GM19463 (cell line): ENCODE measurements at regions not wholly inside any gene's neighbourhood (a gene's known extent, or its start where the extent isn't known, plus 50 kb on each side); places are given as distances from the start of the nearest gene placed in this dataset.
"Not testable (repeated sequence)": the region's sequence is repeated elsewhere in the genome, so short reads cannot be mapped to it uniquely, and the experiment has no call there.

Experiments
- ATAC-seq: cut with Tn5 transposase; IDR thresholded peaks from one replicate; pipeline ENCODE4 v1.9.1; 2021; ENCODE audit warnings: mild to moderate bottlenecking, moderate library complexity; ENCODE audit not compliant: unreplicated experiment

DNA sequence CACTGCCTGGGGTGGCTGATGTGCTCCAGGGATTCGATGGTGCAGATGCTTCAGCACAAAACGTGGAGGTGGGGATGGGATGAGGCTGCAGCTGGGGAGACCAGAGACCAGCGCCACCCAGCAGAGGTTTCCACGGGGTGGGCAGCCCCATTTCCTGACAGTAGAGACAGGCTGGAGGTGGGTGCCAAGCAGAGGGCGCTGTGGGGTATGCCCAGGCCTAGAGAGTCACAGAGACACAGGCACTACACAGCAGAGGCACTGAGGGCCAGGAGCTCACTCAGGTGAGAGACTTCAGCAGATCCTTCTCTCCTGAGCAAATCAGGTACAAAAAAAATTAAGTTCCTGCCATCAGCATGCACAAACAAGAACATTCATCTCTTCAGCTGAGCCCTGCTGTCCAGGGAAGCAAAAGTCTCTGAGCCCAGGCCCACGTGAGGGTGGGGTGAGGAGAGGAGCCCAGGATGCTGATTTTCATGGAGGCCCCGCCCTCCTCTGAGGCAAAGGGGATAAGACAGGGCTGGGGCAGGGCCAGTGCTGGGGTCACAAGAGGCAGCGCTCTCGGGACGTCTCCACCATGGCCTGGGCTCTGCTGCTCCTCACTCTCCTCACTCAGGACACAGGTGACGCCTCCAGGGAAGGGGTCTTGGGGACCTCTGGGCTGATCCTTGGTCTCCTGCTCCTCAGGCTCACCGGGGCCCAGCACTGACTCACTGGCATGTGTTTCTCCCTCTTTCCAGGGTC, 53.1 kb downstream of the GGTLC2 start:
- no peak for ATAC-seq

- no peak for ATAC-seq
Observed at GRCh38 chr22:22698263-22698750, 53.9 kb downstream of the GGTLC2 start.

DNA sequence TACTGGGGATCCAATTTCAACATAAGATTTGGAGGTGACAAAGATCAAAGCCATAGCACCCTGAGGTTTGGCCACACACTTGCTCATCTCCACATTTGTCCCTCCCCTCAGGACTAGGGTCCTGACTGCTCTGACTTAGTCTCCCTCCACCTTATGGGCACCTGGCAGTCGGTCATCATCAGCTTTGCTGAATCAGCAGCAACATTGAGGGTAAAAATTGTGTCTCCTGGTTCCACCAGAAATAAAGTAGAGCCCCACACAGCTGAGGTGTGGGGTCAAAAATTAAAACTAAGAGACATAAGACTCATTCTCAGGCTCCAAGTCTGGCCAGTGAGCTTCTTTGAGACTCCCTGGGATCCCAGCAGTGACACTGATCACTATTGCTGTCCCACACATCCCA, 56.2 kb downstream of the GGTLC2 start:
- ATAC-seq: no peak

GRCh38 chr22:22701557-22701956, 57.1 kb downstream of the GGTLC2 start:
- ATAC-seq: not testable (repeated sequence)

DNA sequence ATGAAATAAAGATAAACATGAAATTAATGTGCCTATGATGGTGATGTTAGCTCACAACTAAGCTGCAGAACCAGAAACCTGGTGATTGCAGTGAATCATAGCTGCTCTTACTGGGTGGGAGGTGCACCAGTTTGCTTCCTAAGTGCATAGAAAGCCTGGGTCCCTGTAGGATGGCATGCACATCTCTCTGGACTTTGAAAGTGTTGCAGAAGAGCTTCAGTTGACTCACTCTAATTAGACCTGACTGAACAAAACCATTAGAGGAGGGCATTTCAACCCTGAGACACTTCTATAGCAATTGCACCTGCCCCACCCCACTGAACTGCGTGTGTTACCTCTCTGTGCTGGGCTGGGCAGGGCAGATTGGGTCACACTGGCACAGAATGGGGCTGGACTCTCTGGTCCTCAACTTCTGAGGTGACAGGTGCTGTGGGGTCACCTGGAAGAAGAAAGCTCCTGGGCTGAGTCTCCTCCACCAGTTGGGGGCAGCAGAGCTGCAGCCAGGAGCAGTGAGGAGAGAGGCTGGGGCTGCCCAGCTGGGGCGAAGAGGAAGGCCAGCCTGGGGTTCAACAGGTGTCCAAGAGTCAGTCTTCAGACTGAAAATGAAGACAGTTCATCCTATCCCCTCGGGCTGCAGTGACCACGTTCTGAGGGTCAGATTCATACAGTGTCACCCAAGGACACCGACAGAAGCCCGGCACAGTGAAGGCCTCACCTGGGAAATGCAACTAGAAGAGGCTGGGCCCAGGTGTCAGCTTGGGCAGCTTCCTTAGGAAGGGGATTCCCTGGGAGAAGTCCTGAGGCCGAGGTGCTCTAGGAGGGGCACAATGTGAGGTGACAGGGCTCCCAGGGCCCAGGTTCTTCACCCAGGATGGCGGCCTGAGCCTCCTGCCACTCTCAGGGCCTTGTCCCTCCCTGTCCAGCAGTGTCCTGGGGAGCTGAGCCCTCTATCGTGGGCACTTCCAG, 58.1 kb downstream of the GGTLC2 start:
- no peak for ATAC-seq

DNA sequence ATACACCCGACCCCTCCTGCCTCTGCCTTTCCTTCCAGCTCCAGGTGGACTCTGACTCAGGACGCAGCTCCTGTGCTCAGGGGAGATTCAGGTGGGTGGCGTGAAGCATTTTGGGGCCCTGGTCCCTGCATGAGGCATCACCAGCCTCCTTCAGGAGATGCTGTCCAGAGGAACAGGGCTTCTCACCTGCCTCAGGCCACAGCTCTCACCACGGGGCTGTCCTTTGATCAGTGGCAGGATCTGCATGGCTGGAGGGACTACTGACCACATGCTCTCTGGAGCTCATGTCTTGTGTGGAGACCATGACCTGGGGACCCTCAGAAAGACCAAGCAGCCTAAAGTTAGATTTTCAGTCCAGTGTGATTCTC, 58.8 kb downstream of the GGTLC2 start:
- no peak for ATAC-seq

DNA sequence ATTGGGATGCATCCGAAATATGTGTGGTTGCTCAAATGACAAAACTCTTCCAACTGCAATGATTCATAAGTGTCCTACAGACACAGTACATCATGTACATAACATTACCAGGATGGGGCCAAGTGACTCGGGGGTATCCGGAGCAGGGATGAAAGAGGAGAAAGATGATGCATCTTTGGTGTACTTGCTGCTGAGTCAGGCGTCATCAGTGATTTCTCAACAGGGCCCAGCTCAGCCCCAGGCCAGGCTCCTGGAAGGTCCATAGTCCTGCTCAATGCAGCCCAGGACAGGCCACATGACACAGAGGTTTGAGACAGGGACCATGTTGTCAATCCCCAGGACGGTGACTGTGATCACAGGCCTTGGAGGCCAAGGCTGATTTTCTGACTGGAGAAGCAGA, 59.3 kb downstream of the GGTLC2 start:
- ATAC-seq: no peak

- no peak for ATAC-seq
Observed at GRCh38 chr22:22704156-22704946, 59.9 kb downstream of the GGTLC2 start.

- no peak for ATAC-seq
Observed at GRCh38 chr22:22705328-22706100, 61.1 kb downstream of the GGTLC2 start.

- ATAC-seq: no peak
Observed at GRCh38 chr22:22706253-22706915, 62.0 kb downstream of the GGTLC2 start.

- no peak for ATAC-seq
Observed at GRCh38 chr22:22709719-22710445, 65.5 kb downstream of the GGTLC2 start.

DNA sequence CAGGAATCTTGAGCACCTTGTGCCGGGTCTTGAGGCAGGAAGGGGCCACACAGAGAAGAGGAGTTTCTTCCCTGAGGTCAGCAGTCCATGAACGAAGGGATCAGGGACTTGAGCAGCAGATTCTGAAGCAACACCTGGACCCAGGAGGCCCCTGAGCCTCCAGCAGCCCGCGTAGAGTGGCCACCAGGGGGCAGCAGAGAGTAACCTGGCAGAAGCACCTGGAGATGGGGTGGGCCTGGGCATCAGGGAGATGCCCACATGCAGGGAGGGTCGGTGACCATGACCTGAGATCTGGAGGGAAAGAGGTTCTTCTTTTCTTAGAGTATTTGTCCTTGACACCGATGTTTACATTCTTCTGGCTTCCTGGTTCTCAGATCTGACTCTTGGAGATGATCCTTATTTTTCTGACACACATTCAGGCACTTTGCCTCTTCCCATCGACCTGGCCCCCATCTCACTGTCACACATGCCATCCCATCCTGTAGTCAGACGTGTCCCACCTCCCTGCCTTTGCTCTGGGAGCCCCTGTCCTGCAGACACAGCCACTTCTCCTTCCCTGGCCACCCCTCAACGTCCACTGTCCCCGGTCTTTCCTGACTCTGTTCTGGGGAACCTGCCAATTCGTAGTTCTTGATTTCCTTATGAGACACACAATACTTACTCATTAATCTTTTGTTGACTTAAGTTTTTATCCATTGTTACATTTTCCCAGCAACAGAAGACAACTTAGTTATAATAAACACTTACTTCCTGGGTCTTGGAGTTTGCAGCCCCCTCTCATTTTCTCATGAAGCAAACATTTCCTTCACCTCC, 66.5 kb downstream of the GGTLC2 start:
- no peak for ATAC-seq

- ATAC-seq: no peak
Observed at GRCh38 chr22:22711532-22711913, 67.1 kb downstream of the GGTLC2 start.

DNA sequence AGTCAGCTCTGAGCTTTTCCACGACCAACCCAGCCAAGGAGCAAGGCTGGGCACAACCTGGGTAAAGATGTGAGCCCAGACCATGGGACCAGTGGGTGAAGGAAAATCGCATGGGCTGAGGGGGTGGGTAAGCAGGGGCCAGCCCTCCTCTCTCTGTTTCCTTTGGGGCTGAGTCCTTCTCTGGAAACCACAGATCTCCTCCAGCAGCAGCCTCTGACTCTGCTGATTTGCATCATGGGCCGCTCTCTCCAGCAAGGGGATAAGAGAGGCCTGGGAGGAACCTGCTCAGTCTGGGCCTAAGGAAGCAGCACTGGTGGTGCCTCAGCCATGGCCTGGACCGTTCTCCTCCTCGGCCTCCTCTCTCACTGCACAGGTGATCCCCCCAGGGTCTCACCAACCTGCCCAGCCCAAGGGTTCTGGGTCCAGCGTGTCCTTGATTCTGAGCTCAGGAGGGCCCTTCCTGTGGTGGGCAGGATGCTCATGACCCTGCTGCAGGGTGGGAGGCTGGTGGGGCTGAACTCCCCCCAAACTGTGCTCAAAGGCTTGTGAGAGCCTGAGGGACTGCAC, 67.8 kb downstream of the GGTLC2 start:
- no peak for ATAC-seq

- no peak for ATAC-seq
Observed at GRCh38 chr22:22712666-22713365, 68.4 kb downstream of the GGTLC2 start.

GRCh38 chr22:22713416-22713815, 69.0 kb downstream of the GGTLC2 start:
- no peak for ATAC-seq

GRCh38 chr22:22714600-22715335, 70.4 kb downstream of the GGTLC2 start:
- ATAC-seq: peak; percentile 66
